Mesendoderm (in vitro differentiated cells): ENCODE measurements at regions not wholly inside any gene's neighbourhood (a gene's known extent, or its start where the extent isn't known, plus 50 kb on each side); places are given as distances from the start of the nearest gene placed in this dataset.

Experiments
- DNase-seq: peaks from one replicate; pipeline ENCODE4 v3.0.0; 2013
- H2AK5ac ChIP-seq: 2 replicates; pipeline ENCODE4 v1.6.1; 2013; ENCODE audit warnings: low read length, inconsistent platforms
- H2BK120ac ChIP-seq: 2 replicates; pipeline ENCODE4 v1.6.1; 2013; ENCODE audit warnings: low read depth, mild to moderate bottlenecking, low read length, moderate library complexity, mixed read lengths
- H2BK15ac ChIP-seq: replicated peaks from 2 replicates; pipeline ENCODE4 v1.6.1; 2013; ENCODE audit warnings: low read depth, mild to moderate bottlenecking, moderate library complexity
- H2BK5ac ChIP-seq: 2 replicates; pipeline ENCODE4 v1.6.1; 2013; ENCODE audit warnings: low read length, inconsistent platforms
- H3K18ac ChIP-seq: 2 replicates; pipeline ENCODE4 v1.6.1; 2013; ENCODE audit warnings: mild to moderate bottlenecking, low read length, mixed read lengths
- H3K23ac ChIP-seq: one replicate; pipeline ENCODE4 v1.6.1; 2013; ENCODE audit warnings: low read length
- H3K27ac ChIP-seq: 2 replicates; pipeline ENCODE4 v1.5.1; 2013; ENCODE audit warnings: low read depth, mild to moderate bottlenecking, inconsistent platforms, low read length, moderate library complexity
- H3K27me3 ChIP-seq: 2 replicates; pipeline ENCODE4 v1.6.1; 2013; ENCODE audit warnings: low read length, control low read depth, mild to moderate bottlenecking, inconsistent platforms; ENCODE audit not compliant: insufficient read depth, poor library complexity
- H3K36me3 ChIP-seq: 2 replicates; pipeline ENCODE4 v1.6.1; 2013; ENCODE audit warnings: low read length, inconsistent platforms; ENCODE audit not compliant: control insufficient read depth, insufficient read depth
- H3K4ac ChIP-seq: one replicate; pipeline ENCODE4 v1.6.1; 2013; ENCODE audit warnings: low read depth, mild to moderate bottlenecking, low read length, moderate library complexity
- H3K4me1 ChIP-seq: 2 replicates; pipeline ENCODE4 v1.6.1; 2013; ENCODE audit warnings: low read depth, low read length, inconsistent platforms; ENCODE audit not compliant: control insufficient read depth
- H3K4me2 ChIP-seq: 2 replicates; pipeline ENCODE4 v1.6.1; 2013; ENCODE audit warnings: low read length
- H3K4me3 ChIP-seq: 2 replicates; pipeline ENCODE4 v1.5.1; 2013; ENCODE audit warnings: mild to moderate bottlenecking, low read length
- H3K56ac ChIP-seq: one replicate; pipeline ENCODE4 v1.6.1; 2013; ENCODE audit warnings: low read length
- H3K79me1 ChIP-seq: 2 replicates; pipeline ENCODE4 v1.6.1; 2013; ENCODE audit warnings: low read length, inconsistent platforms
- H3K79me2 ChIP-seq: 2 replicates; pipeline ENCODE4 v1.6.1; 2013; ENCODE audit warnings: mild to moderate bottlenecking, low read length; ENCODE audit not compliant: control insufficient read depth, insufficient read depth
- H3K9ac ChIP-seq: 2 replicates; pipeline ENCODE4 v1.6.1; 2013; ENCODE audit warnings: low read length, inconsistent platforms
- H4K5ac ChIP-seq: one replicate; pipeline ENCODE4 v1.6.1; 2013; ENCODE audit warnings: low read length
- H4K8ac ChIP-seq: one replicate; pipeline ENCODE4 v1.6.1; 2013; ENCODE audit warnings: low read depth, mild to moderate bottlenecking, control low read depth, low read length, moderate library complexity
- WGBS: extraction: QIAGEN DNeasy Blood & Tissue Kit; methylation state at CpG from one replicate; pipeline ENCODE4 v1.1.7; 2013; ENCODE audit warnings: low lambda C conversion rate, missing lambda C conversion rate; ENCODE audit not compliant: insufficient coverage; ENCODE audit errors: extremely low coverage; 5-methylcytosine and 5-hydroxymethylcytosine counted together

DNA sequence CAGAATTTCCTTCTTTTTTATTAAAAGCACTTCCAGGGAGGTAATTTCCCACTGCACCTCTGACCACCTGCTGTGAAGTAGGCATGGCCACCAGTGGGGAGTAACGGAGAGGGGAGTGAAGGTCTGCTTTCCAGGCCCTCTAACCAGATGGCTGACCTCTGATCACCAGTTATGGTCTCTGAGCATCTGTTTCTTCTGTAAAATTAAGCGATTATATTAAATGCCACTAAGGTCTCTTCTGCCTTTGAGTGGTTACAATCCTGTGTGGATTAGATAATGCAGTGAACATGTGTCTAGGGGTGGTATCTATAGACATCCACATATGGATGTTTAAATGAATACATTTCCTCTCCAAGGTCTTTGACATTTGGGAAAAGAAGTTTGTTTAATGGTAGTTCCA, 199.6 kb downstream of the HERPUD2 start:
- no peak overlapping the region for H2BK15ac ChIP-seq
- H3K4ac ChIP-seq = no peak overlapping the region
- H3K56ac ChIP-seq = no peak overlapping the region
- no peak overlapping the region for H3K27ac ChIP-seq
- no peak overlapping the region for H2AK5ac ChIP-seq
- no peak overlapping the region for H3K18ac ChIP-seq
- H2BK120ac ChIP-seq = no peak overlapping the region
- no peak overlapping the region for H4K5ac ChIP-seq
- H3K79me2 ChIP-seq = no peaks in the 10 kb centered on the region
- no peak for DNase-seq
- no peaks in the 10 kb centered on the region for H3K4me1 ChIP-seq
- no peaks in the 10 kb centered on the region for H3K79me1 ChIP-seq
- H3K4me3 ChIP-seq = no peak overlapping the region
- H3K36me3 ChIP-seq = no peaks in the 10 kb centered on the region
- WGBS = no CpG with 5 or more reads among the region's 2 CpGs
- H3K27me3 ChIP-seq = no peaks in the 10 kb centered on the region
- H2BK5ac ChIP-seq = no peak overlapping the region
- no peak overlapping the region for H3K23ac ChIP-seq
- no peak overlapping the region for H3K4me2 ChIP-seq
- no peak overlapping the region for H4K8ac ChIP-seq
- no peak overlapping the region for H3K9ac ChIP-seq

DNA sequence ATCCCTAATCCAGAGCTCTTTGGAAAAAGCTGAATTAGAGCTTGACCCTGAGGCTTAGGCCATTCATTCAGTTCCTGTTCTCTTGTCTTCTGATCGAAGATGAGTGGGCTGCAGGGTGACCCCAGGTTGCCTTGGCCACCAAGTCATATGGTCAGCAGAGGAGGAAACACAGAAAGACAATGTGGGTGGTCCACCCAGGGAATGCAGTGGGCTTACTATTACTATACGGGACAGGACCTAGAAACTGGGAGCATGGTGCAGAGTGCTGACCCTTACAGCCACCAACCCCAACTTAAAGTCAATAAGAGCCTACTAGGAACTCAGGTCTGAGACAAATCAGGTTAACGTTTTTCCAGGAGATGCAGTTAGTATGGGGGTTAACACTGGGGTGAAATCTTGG, 200.5 kb downstream of the HERPUD2 start:
- Histone ChIP-seq H3K23ac (no peak overlapping the region), H2AK5ac (no peak overlapping the region), H3K4ac (no peak overlapping the region), H3K79me1 (no peaks in the 10 kb centered on the region), H3K36me3 (no peaks in the 10 kb centered on the region), H3K27ac (no peak overlapping the region), H2BK5ac (no peak overlapping the region), H3K79me2 (no peaks in the 10 kb centered on the region), H2BK15ac (no peak overlapping the region), H4K5ac (no peak overlapping the region), H3K9ac (no peak overlapping the region), H3K27me3 (no peaks in the 10 kb centered on the region), H4K8ac (no peak overlapping the region), H3K4me3 (no peak overlapping the region), H3K4me2 (no peak overlapping the region), H3K4me1 (no peaks in the 10 kb centered on the region), H3K56ac (no peak overlapping the region), H2BK120ac (no peak overlapping the region), H3K18ac (no peak overlapping the region)
- no peak for DNase-seq
- no CpG with 5 or more reads among the region's 3 CpGs for WGBS

DNA sequence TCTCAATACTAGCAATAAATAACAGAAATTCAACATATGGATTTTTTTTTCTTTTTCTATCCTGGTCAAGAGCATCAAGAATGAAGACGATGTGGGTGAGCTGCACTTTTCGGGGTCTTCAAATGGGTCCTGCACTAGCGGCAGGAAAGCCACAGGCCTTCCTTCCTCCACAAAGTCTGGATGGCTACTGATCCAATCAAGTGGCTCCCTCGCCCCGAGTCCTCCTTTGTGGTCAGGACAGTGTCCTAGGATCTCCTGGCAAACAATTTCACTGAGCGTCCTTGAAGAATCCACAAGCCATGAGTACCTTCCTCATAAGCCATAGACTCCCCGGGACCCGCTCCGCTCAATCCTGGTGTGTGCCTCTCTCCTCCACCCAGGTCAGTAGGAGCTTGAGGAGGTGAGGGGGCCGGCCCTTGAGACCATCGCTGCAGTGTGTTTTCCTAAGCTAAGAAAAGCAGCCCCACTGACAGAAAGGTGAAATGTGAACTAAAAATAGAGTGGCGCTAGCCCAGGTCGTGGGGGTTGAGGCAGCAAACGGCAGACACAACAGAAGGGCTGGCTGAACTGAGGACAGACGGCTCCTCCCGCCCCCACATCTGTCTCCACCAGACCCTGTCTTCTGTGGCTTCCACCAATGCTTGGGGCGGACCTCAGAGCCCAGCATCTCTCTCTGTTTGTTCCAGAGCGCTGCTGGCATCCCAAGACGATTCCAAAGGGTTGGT, 202.3 kb downstream of the HERPUD2 start:
- no CpG with 5 or more reads among the region's 19 CpGs for WGBS
- H2BK15ac ChIP-seq = no peak overlapping the region
- H3K27ac ChIP-seq = no peak overlapping the region
- H3K56ac ChIP-seq = no peak overlapping the region
- no peaks in the 10 kb centered on the region for H3K36me3 ChIP-seq
- no peaks in the 10 kb centered on the region for H3K79me2 ChIP-seq
- no peaks in the 10 kb centered on the region for H3K4me1 ChIP-seq
- DNase-seq = no peak
- no peaks in the 10 kb centered on the region for H3K27me3 ChIP-seq
- no peak overlapping the region for H2AK5ac ChIP-seq
- no peak overlapping the region for H4K5ac ChIP-seq
- no peak overlapping the region for H3K4ac ChIP-seq
- no peak overlapping the region for H4K8ac ChIP-seq
- H3K9ac ChIP-seq = no peak overlapping the region
- H3K4me2 ChIP-seq = no peak overlapping the region
- H2BK120ac ChIP-seq = no peak overlapping the region
- no peak overlapping the region for H3K23ac ChIP-seq
- H3K4me3 ChIP-seq = no peak overlapping the region
- no peaks in the 10 kb centered on the region for H3K79me1 ChIP-seq
- H2BK5ac ChIP-seq = no peak overlapping the region
- no peak overlapping the region for H3K18ac ChIP-seq

DNA sequence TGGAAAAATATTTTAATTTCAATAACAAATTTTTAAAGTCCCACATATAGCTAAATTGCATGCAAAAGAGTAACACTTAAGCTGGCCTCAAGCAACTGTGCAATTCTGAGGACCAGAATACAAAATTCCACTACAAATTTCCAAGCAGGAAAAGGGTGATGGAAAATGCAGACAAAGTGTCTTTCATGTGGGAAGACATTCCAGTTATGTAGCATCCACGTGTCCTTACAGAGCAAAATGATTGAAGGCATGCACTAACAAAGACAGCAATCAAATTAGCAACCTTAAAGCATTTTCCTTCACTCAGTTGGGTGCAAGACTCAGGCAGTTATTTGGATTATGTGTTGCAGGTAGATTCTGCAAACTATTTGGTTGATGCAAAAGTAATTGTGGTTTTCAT, 203.7 kb downstream of the HERPUD2 start:
- Histone ChIP-seq H3K18ac (no peak overlapping the region), H2BK15ac (no peak overlapping the region), H3K36me3 (no peaks in the 10 kb centered on the region), H3K4me3 (no peak overlapping the region), H4K8ac (no peak overlapping the region), H3K9ac (no peak overlapping the region), H2AK5ac (no peak overlapping the region), H3K4me1 (no peaks in the 10 kb centered on the region), H2BK5ac (no peak overlapping the region), H2BK120ac (no peak overlapping the region), H3K79me2 (no peaks in the 10 kb centered on the region), H3K27ac (no peak overlapping the region), H4K5ac (no peak overlapping the region), H3K79me1 (no peaks in the 10 kb centered on the region), H3K4ac (no peak overlapping the region), H3K27me3 (no peaks in the 10 kb centered on the region), H3K4me2 (no peak overlapping the region), H3K56ac (no peak overlapping the region), H3K23ac (no peak overlapping the region)
- no peak for DNase-seq
- WGBS = no CpG with 5 or more reads among the region's 1 CpG

DNA sequence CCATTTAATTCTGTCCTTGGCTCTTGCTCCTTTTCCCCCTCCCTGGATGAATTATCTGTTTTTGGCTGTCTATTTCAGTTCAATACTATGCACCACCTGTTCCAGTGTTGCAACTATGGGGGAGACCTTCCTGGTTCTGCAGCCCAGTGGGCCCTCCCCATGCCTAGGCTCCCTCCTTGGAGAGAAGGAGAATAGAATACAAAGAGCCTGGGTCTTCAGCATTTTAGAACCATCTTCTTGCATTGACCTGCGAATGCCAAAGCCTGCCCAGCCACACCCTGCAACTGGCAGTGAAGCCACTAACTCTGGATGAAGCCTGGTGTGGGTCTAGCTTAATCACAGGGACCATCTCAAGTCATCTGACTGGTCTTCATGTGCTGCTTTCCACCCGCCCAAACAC, 207.1 kb downstream of the HERPUD2 start:
- no peak overlapping the region for H4K5ac ChIP-seq
- H3K36me3 ChIP-seq = no peaks in the 10 kb centered on the region
- no peaks in the 10 kb centered on the region for H3K79me1 ChIP-seq
- H2AK5ac ChIP-seq = no peak overlapping the region
- H3K4me1 ChIP-seq = no peaks in the 10 kb centered on the region
- H3K27me3 ChIP-seq = no peaks in the 10 kb centered on the region
- no peak for DNase-seq
- H3K56ac ChIP-seq = no peak overlapping the region
- no peak overlapping the region for H2BK120ac ChIP-seq
- no peak overlapping the region for H3K23ac ChIP-seq
- H2BK15ac ChIP-seq = no peak overlapping the region
- H3K18ac ChIP-seq = no peak overlapping the region
- no peak overlapping the region for H2BK5ac ChIP-seq
- H4K8ac ChIP-seq = no peak overlapping the region
- H3K4me2 ChIP-seq = no peak overlapping the region
- H3K27ac ChIP-seq = no peak overlapping the region
- H3K79me2 ChIP-seq = no peaks in the 10 kb centered on the region
- no CpG with 5 or more reads among the region's 2 CpGs for WGBS
- no peak overlapping the region for H3K4ac ChIP-seq
- H3K4me3 ChIP-seq = no peak overlapping the region
- no peak overlapping the region for H3K9ac ChIP-seq

DNA sequence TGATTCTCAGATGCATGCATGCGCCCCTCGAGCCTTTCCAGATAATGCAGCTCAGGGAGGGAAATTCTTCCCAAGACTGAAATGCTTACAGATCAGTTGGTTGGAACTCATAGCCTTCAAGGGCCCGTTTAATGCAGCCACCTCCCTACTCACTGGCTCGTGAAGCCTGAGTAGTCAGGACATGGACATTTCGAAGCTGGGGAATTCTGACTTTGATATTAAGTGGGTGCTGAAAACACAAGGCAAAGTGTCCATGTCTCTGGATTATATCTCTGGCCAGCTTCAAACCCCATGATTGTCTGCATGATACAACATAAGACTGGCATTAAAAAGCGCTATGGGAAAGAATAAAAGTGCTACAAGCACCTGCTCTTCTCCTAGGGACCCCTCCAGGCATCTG, 207.5 kb downstream of the HERPUD2 start:
- H3K4ac ChIP-seq = no peak overlapping the region
- no peaks in the 10 kb centered on the region for H3K79me1 ChIP-seq
- H4K5ac ChIP-seq = no peak overlapping the region
- H3K4me3 ChIP-seq = no peak overlapping the region
- no peak overlapping the region for H2BK5ac ChIP-seq
- no peaks in the 10 kb centered on the region for H3K4me1 ChIP-seq
- H2AK5ac ChIP-seq = no peak overlapping the region
- no peaks in the 10 kb centered on the region for H3K79me2 ChIP-seq
- no CpG with 5 or more reads among the region's 6 CpGs for WGBS
- no peak overlapping the region for H3K4me2 ChIP-seq
- no peaks in the 10 kb centered on the region for H3K27me3 ChIP-seq
- H3K18ac ChIP-seq = no peak overlapping the region
- no peak overlapping the region for H2BK15ac ChIP-seq
- DNase-seq = no peak
- no peak overlapping the region for H2BK120ac ChIP-seq
- H4K8ac ChIP-seq = no peak overlapping the region
- H3K27ac ChIP-seq = no peak overlapping the region
- H3K36me3 ChIP-seq = no peaks in the 10 kb centered on the region
- H3K56ac ChIP-seq = no peak overlapping the region
- no peak overlapping the region for H3K9ac ChIP-seq
- H3K23ac ChIP-seq = no peak overlapping the region
